SK-N-MC (cell line): ENCODE measurements at regions not wholly inside any gene's neighbourhood (a gene's known extent, or its start where the extent isn't known, plus 50 kb on each side); places are given as distances from the start of the nearest gene placed in this dataset.

Experiments used
- EZH2 ChIP-seq: fragments of 200-600 bp; sonication (generic); IDR thresholded peaks from one replicate; pipeline ENCODE4 v1.6.1; 2017; ENCODE audit warnings: antibody characterized with exemption
- FOXP2 ChIP-seq: optimal IDR thresholded peaks from 2 replicates; pipeline ENCODE3; 2011; ENCODE audit warnings: mild to moderate bottlenecking, moderate library complexity; ENCODE audit not compliant: insufficient read depth; ENCODE audit errors: extremely low read length, control extremely low read depth
- POLR2AphosphoS5 ChIP-seq: IDR thresholded peaks from 2 replicates; pipeline ENCODE4 v1.6.1; 2012; ENCODE audit warnings: mild to moderate bottlenecking, low read depth, low read length, borderline replicate concordance

DNA sequence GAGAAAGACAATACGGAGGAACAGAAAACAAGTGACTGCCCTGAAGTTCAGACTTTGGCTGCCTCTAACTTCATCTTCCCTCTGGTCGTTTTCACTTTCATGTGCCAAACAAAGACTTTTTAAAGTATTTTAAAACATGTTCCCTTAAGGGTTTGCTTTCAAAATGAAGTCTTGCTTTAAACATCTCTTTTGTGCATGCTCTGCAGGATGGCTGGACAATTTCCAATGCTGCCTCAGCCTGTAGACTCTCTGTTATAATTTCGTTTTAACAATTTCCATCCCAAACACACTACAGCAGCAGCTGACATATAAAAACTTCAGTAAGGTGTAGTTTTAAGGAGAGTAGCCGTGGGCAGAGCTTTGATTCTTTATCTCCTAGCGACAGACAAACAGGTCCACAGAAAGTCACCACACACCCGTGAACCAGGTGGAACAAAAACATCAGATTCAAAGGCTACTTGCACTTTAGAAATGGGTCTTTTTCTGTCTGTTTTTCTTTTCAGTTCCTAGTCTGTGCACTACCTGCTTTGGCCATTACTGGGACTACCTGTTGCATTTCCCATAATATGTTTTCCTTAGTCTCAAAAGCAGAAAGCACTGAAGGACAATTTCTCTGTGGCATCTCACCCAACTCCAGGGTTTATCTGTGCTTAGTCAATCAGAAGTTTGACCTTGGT, 308.9 kb downstream of the DTWD2 start:
- TF ChIP-seq POLR2AphosphoS5 (no peak), EZH2 (no peak), FOXP2 (no peak)
